Gastroesophageal sphincter (tissue), 4 donors: ENCODE measurements at regions not wholly inside any gene's neighbourhood (a gene's known extent, or its start where the extent isn't known, plus 50 kb on each side); places are given as distances from the start of the nearest gene placed in this dataset.

Experiments
- ATAC-seq: fragments of 150-250 bp; one replicate; pipeline ENCODE4 v1.9.1; 2016; ENCODE audit warnings: mild to moderate bottlenecking, moderate library complexity
- H3K27ac ChIP-seq, 4 donors: fragments of 200-600 bp; sonication (generic) in 3 of 4; 1 replicate in 3 of 4; 2 replicates in 1 of 4; pipeline ENCODE4 v1.5.1; 2016 to 2019
- H3K27me3 ChIP-seq: fragments of 200-600 bp; sonication (generic); one replicate; pipeline ENCODE4 v1.5.1; 2019
- H3K36me3 ChIP-seq, 2 donors: fragments of 200-600 bp; sonication (generic); one replicate each; pipeline ENCODE4 v1.5.1; 2019; ENCODE audit warnings: control low read depth in 1 of 2
- H3K4me1 ChIP-seq, 3 donors: fragments of 200-600 bp; sonication (generic); 1 replicate in 2 of 3; 2 replicates in 1 of 3; pipeline ENCODE4 v1.5.1; 2016 to 2019; ENCODE audit warnings: control low read depth in 2 of 3
- H3K4me3 ChIP-seq, 2 donors: fragments of 200-600 bp; sonication (generic); one replicate each; pipeline ENCODE4 v1.5.1; 2019; ENCODE audit warnings: mild to moderate bottlenecking in 1 of 2, moderate library complexity in 1 of 2
- H3K9me3 ChIP-seq, 3 donors: fragments of 200-600 bp; sonication (generic); one replicate each; pipeline ENCODE4 v1.5.1; 2017 to 2019; ENCODE audit warnings: control low read depth in 2 of 3
- EP300 ChIP-seq: sonication (generic); formaldehyde crosslinking; IDR thresholded peaks from one replicate; pipeline ENCODE4 v1.6.1; 2017; ENCODE audit warnings: antibody characterized with exemption, mild to moderate bottlenecking
- POLR2A ChIP-seq, 2 donors: fragments of 450-650 bp; IDR thresholded peaks; one replicate each; pipeline ENCODE4 v1.6.1; 2017; ENCODE audit warnings: antibody characterized with exemption in 2 of 2, mild to moderate bottlenecking in 2 of 2, moderate library complexity in 1 of 2
- POLR2AphosphoS5 ChIP-seq: sonication (generic); formaldehyde crosslinking; IDR thresholded peaks from one replicate; pipeline ENCODE4 v1.6.1; 2017; ENCODE audit warnings: antibody characterized with exemption
- WGBS, 2 donors: methylation state at CpG; one replicate each; pipeline ENCODE4 v1.1.5; 2018; ENCODE audit warnings: low coverage in 1 of 2; 5-methylcytosine and 5-hydroxymethylcytosine counted together
- TF ChIP-seq, protein P1 (sequence below), 4 experiments: fragments of 200-600 bp in 2 of 4; fragments of 450-650 bp in 2 of 4; sonication (generic) in 1 of 4; IDR thresholded peaks; one replicate each; pipeline ENCODE4 v1.5.1; 2017 to 2019; ENCODE audit warnings: antibody characterized with exemption in 4 of 4, mild to moderate bottlenecking in 2 of 4, moderate library complexity in 2 of 4

- Histone ChIP-seq H3K9me3 (no peaks in the 10 kb centered on the region), H3K36me3 (no peaks in the 10 kb centered on the region), H3K4me1 (no peaks in the 10 kb centered on the region), H3K27ac (no peak overlapping the region), H3K4me3 (no peak overlapping the region), H3K27me3 (no peaks in the 10 kb centered on the region)
- 80 to 93% methylated on average over 1 of the region's 1 CpG for WGBS, 2 donors
- TF ChIP-seq POLR2AphosphoS5, result no peak
- TF ChIP-seq, protein P1, sequence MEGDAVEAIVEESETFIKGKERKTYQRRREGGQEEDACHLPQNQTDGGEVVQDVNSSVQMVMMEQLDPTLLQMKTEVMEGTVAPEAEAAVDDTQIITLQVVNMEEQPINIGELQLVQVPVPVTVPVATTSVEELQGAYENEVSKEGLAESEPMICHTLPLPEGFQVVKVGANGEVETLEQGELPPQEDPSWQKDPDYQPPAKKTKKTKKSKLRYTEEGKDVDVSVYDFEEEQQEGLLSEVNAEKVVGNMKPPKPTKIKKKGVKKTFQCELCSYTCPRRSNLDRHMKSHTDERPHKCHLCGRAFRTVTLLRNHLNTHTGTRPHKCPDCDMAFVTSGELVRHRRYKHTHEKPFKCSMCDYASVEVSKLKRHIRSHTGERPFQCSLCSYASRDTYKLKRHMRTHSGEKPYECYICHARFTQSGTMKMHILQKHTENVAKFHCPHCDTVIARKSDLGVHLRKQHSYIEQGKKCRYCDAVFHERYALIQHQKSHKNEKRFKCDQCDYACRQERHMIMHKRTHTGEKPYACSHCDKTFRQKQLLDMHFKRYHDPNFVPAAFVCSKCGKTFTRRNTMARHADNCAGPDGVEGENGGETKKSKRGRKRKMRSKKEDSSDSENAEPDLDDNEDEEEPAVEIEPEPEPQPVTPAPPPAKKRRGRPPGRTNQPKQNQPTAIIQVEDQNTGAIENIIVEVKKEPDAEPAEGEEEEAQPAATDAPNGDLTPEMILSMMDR (IDR thresholded peaks at IDR 0.05), result no peak
- TF ChIP-seq POLR2A (IDR thresholded peaks at IDR 0.05), result no peak
- no peak for TF ChIP-seq EP300
- ATAC-seq, result no peak
Measured at GRCh38 chr11:92633820-92634219, 335.6 kb upstream of the MTNR1B start.

- Histone ChIP-seq H3K27ac (no peak overlapping the region), H3K27me3 (no peaks in the 10 kb centered on the region), H3K4me1 (no peaks in the 10 kb centered on the region), H3K9me3 (no peaks in the 10 kb centered on the region), H3K36me3 (no peaks in the 10 kb centered on the region), H3K4me3 (no peak overlapping the region)
- no peak for ATAC-seq
- no peak for TF ChIP-seq EP300
- no peak for TF ChIP-seq POLR2AphosphoS5
- TF ChIP-seq, protein P1 (IDR thresholded peaks at IDR 0.05), result no peak
- TF ChIP-seq POLR2A (IDR thresholded peaks at IDR 0.05), result no peak
- WGBS, 2 donors, result 35% methylated on average over 3 of the region's 3 CpGs; no CpG with 5 or more reads in 1 of the 2 donors
Measured at GRCh38 chr11:92636543-92637188, 332.8 kb upstream of the MTNR1B start.

DNA sequence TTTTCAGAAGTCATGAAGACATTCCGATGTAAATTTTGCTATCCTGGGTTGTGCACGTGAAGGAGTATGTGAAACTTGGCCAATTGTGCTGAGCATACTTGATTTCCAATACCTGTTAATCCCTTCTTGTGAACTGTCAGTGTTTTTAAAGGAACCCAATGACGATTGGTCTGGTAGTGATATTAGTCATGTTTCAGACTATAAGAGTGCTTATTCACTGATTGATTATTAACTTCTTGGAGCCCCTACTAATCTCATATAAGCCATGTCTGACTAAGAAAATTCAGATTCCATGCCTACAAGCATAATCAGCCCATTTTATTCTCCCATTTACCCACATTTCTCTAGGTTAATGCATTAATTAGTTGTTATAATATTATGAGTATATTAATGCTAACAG lies 330.8 kb upstream of the MTNR1B start:
- TF ChIP-seq POLR2AphosphoS5 (no peak), POLR2A (IDR thresholded peaks at IDR 0.05) (no peak), EP300 (no peak)
- TF ChIP-seq, protein P1 (IDR thresholded peaks at IDR 0.05), result no peak
- Histone ChIP-seq H3K27me3 (no peaks in the 10 kb centered on the region), H3K4me1 (peaks cover 0 to 10% (median 0%) of the 10 kb centered on the region in 3 donors), H3K4me3 (no peak overlapping the region), H3K9me3 (no peaks in the 10 kb centered on the region), H3K27ac (no peak overlapping the region), H3K36me3 (no peaks in the 10 kb centered on the region)
- no peak for ATAC-seq
- WGBS, 2 donors, result 90 to 97% methylated on average over 3 of the region's 3 CpGs

DNA sequence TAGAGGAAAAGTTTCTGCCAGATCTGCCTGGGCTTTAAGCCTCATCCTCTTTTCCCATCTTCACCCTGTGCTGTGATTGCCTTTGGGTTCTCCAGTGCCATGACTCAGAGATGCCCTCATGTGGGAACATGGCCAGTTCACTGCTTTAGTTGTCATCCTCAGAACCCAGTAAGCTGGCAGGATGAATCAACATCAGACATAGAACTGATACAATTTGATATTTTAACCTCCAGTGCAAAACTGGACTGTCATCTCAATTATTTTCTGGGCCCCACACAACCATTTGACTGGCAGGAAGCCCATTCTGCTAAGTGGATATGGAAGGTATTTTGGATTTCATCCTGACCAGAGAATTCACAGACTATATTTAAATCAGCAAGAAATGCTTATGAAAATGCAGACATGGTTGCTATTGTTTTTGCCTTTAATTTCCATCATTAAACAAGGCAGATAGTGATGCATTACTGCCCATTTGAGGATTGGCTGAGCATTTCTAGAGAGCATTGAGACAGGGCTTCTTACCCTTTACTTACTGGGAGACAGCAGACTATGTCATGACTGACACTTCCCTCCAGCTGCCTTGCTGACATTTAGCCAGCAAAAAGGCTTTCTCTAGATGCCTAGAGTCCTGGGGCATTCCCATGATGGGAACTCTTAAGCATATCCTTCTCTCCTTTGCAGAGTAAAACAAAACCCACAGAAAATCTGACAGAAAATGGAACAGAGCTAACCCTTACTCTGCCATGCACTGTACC lies 327.1 kb upstream of the MTNR1B start:
- Histone ChIP-seq H3K27ac (no peak overlapping the region), H3K9me3 (no peaks in the 10 kb centered on the region), H3K4me1 (peaks cover 0 to 10% (median 0%) of the 10 kb centered on the region in 3 donors), H3K36me3 (no peaks in the 10 kb centered on the region), H3K27me3 (no peaks in the 10 kb centered on the region), H3K4me3 (no peak overlapping the region)
- TF ChIP-seq POLR2AphosphoS5 (no peak), EP300 (no peak), POLR2A (IDR thresholded peaks at IDR 0.05) (no peak)
- TF ChIP-seq, protein P1 (IDR thresholded peaks at IDR 0.05), result no peak
- no peak for ATAC-seq

- TF ChIP-seq POLR2AphosphoS5 (no peak), POLR2A (IDR thresholded peaks at IDR 0.05) (no peak), EP300 (no peak)
- TF ChIP-seq, protein P1 (IDR thresholded peaks at IDR 0.05), result no peak
- ATAC-seq, result no peak
- Histone ChIP-seq H3K4me1 (peaks cover 0 to 10% (median 0%) of the 10 kb centered on the region in 3 donors), H3K36me3 (no peaks in the 10 kb centered on the region), H3K9me3 (no peaks in the 10 kb centered on the region), H3K27ac (no peak overlapping the region), H3K27me3 (no peaks in the 10 kb centered on the region), H3K4me3 (no peak overlapping the region)
- WGBS, 2 donors, result 90% methylated on average over 2 of the region's 2 CpGs; no CpG with 5 or more reads in 1 of the 2 donors
Measured at GRCh38 chr11:92643827-92644226, 325.6 kb upstream of the MTNR1B start.
